HEK293 (cell line): ENCODE measurements at regions not wholly inside any gene's neighbourhood (a gene's known extent, or its start where the extent isn't known, plus 50 kb on each side); places are given as distances from the start of the nearest gene placed in this dataset.

Experiments
- CTCF ChIA-PET: fragments of 350-600 bp; formaldehyde crosslinking; extraction: SDS; loops from one replicate; lab custom pipeline; 2021; ENCODE audit warnings: antibody characterized with exemption; lab: Yijun Ruan, JAX
- POLR2A ChIA-PET: fragments of 300-600 bp; formaldehyde crosslinking; extraction: SDS; loops from one replicate; lab custom pipeline; 2020; ENCODE audit warnings: antibody characterized with exemption, inconsistent platforms; lab: Yijun Ruan, JAX
- H3K27ac ChIP-seq: fragments of 200-500 bp; sonication (Bioruptor generic); 2 replicates; pipeline ENCODE4 v1.5.1; 2014; ENCODE audit warnings: low read depth, low read length, control low read depth, inconsistent platforms; ENCODE audit errors: extremely low read depth
- H3K36me3 ChIP-seq, 2 experiments: fragments of 200-500 bp in 1 of 2; sonication (Bioruptor generic) in 1 of 2; 1 replicate in 1 of 2; 2 replicates in 1 of 2; pipeline ENCODE4 v1.5.1; 2014 to 2017; ENCODE audit warnings: inconsistent platforms in 2 of 2, low read length in 2 of 2; ENCODE audit not compliant: control insufficient read depth in 2 of 2, insufficient read depth in 1 of 2
- H3K4me1 ChIP-seq: fragments of 200-500 bp; sonication (Bioruptor generic); 2 replicates; pipeline ENCODE4 v1.5.1; 2014; ENCODE audit warnings: mild to moderate bottlenecking, low read length, inconsistent platforms; ENCODE audit not compliant: control insufficient read depth, insufficient read depth
- H3K4me3 ChIP-seq: 2 replicates; pipeline ENCODE4 v1.5.1; 2011; ENCODE audit warnings: low read depth, mild to moderate bottlenecking, control low read depth, low read length, moderate library complexity
- H3K9me3 ChIP-seq: fragments of 200-500 bp; sonication (Bioruptor generic); 2 replicates; pipeline ENCODE4 v1.5.1; 2014; ENCODE audit warnings: low read depth, low read length, inconsistent platforms; ENCODE audit not compliant: control insufficient read depth, insufficient read depth
- GLIS1 ChIP-seq: fragments of 450-650 bp; formaldehyde crosslinking; IDR thresholded peaks from 2 replicates; pipeline ENCODE4 v1.5.1; 2016; ENCODE audit warnings: missing biosample characterization, missing genetic modification characterization
- IKZF3 ChIP-seq: fragments of 450-650 bp; IDR thresholded peaks from 2 replicates; pipeline ENCODE4 v1.5.0; 2018; ENCODE audit warnings: missing biosample characterization, mild to moderate bottlenecking, missing genetic modification characterization, moderate library complexity
- KLF8 ChIP-seq: fragments of 450-650 bp; formaldehyde crosslinking; IDR thresholded peaks from 2 replicates; pipeline ENCODE4 v1.5.1; 2016; ENCODE audit warnings: missing biosample characterization, missing genetic modification characterization
- REPIN1 ChIP-seq: fragments of 450-650 bp; formaldehyde crosslinking; IDR thresholded peaks from 2 replicates; pipeline ENCODE4 v1.5.1; 2017; ENCODE audit warnings: missing biosample characterization, missing genetic modification characterization, low read depth
- SALL2 ChIP-seq: fragments of 450-650 bp; formaldehyde crosslinking; IDR thresholded peaks from 2 replicates; pipeline ENCODE4 v1.5.0; 2017; ENCODE audit warnings: missing biosample characterization, mild to moderate bottlenecking, missing genetic modification characterization, borderline replicate concordance
- ZFP3 ChIP-seq: fragments of 450-650 bp; formaldehyde crosslinking; IDR thresholded peaks from 2 replicates; pipeline ENCODE4 v1.5.1; 2016; ENCODE audit warnings: low read depth, missing biosample characterization, missing genetic modification characterization
- ZIC2 ChIP-seq: fragments of 450-650 bp; formaldehyde crosslinking; IDR thresholded peaks from 2 replicates; pipeline ENCODE4 v1.5.1; 2016; ENCODE audit warnings: missing biosample characterization, missing genetic modification characterization
- ZNF114 ChIP-seq: fragments of 450-650 bp; formaldehyde crosslinking; IDR thresholded peaks from 2 replicates; pipeline ENCODE4 v1.5.0; 2017; ENCODE audit warnings: missing biosample characterization, missing genetic modification characterization
- ZNF155 ChIP-seq: fragments of 450-650 bp; formaldehyde crosslinking; IDR thresholded peaks from 2 replicates; pipeline ENCODE4 v1.5.1; 2016; ENCODE audit warnings: missing biosample characterization, missing genetic modification characterization
- ZNF169 ChIP-seq: fragments of 450-650 bp; formaldehyde crosslinking; IDR thresholded peaks from 2 replicates; pipeline ENCODE4 v1.5.1; 2016; ENCODE audit warnings: missing biosample characterization, missing genetic modification characterization
- ZNF266 ChIP-seq: fragments of 450-650 bp; formaldehyde crosslinking; IDR thresholded peaks from 2 replicates; pipeline ENCODE4 v1.5.1; 2016; ENCODE audit warnings: missing biosample characterization, missing genetic modification characterization, low read depth
- ZNF366 ChIP-seq: fragments of 450-650 bp; formaldehyde crosslinking; conservative IDR thresholded peaks from 2 replicates; pipeline ENCODE4 v1.5.1; 2016; ENCODE audit warnings: missing biosample characterization, missing genetic modification characterization
- ZNF391 ChIP-seq: fragments of 450-650 bp; formaldehyde crosslinking; IDR thresholded peaks from 2 replicates; pipeline ENCODE4 v1.5.1; 2016; ENCODE audit warnings: low read depth, missing biosample characterization, missing genetic modification characterization, borderline replicate concordance
- ZNF416 ChIP-seq: fragments of 450-650 bp; formaldehyde crosslinking; IDR thresholded peaks from 2 replicates; pipeline ENCODE4 v1.5.1; 2016; ENCODE audit warnings: missing biosample characterization, missing genetic modification characterization
- ZNF433 ChIP-seq: fragments of 450-650 bp; formaldehyde crosslinking; IDR thresholded peaks from 2 replicates; pipeline ENCODE4 v1.5.1; 2016; ENCODE audit warnings: missing biosample characterization, missing genetic modification characterization, low read depth
- ZNF76 ChIP-seq: fragments of 450-650 bp; formaldehyde crosslinking; IDR thresholded peaks from 2 replicates; pipeline ENCODE4; 2016; ENCODE audit warnings: low read depth, missing biosample characterization, missing genetic modification characterization, borderline replicate concordance
- ZNF768 ChIP-seq: fragments of 450-650 bp; formaldehyde crosslinking; IDR thresholded peaks from 2 replicates; pipeline ENCODE4 v1.5.1; 2018; ENCODE audit warnings: missing biosample characterization, mild to moderate bottlenecking, missing genetic modification characterization
- ZNF785 ChIP-seq: fragments of 450-650 bp; formaldehyde crosslinking; IDR thresholded peaks from 2 replicates; pipeline ENCODE4 v1.5.1; 2016; ENCODE audit warnings: missing biosample characterization, missing genetic modification characterization
- TF ChIP-seq, protein P1 (sequence below): fragments of 450-650 bp; formaldehyde crosslinking; IDR thresholded peaks from 2 replicates; pipeline ENCODE4 v1.5.1; 2016; ENCODE audit warnings: missing biosample characterization, missing genetic modification characterization, low read depth
- TF ChIP-seq, protein P2 (sequence below): fragments of 450-650 bp; formaldehyde crosslinking; IDR thresholded peaks from 2 replicates; pipeline ENCODE4 v1.5.1; 2016; ENCODE audit warnings: missing biosample characterization, missing genetic modification characterization
- TF ChIP-seq, protein P3 (sequence below): sonication (generic); formaldehyde crosslinking; IDR thresholded peaks from 2 replicates; pipeline ENCODE4 v1.8.1; 2022; ENCODE audit warnings: mild to moderate bottlenecking, moderate library complexity, missing genetic modification reagents
- TF ChIP-seq, protein P4 (sequence below): fragments of 450-650 bp; formaldehyde crosslinking; conservative IDR thresholded peaks from 2 replicates; pipeline ENCODE4 v1.5.1; 2016; ENCODE audit warnings: low read depth, missing biosample characterization, missing genetic modification characterization

DNA sequence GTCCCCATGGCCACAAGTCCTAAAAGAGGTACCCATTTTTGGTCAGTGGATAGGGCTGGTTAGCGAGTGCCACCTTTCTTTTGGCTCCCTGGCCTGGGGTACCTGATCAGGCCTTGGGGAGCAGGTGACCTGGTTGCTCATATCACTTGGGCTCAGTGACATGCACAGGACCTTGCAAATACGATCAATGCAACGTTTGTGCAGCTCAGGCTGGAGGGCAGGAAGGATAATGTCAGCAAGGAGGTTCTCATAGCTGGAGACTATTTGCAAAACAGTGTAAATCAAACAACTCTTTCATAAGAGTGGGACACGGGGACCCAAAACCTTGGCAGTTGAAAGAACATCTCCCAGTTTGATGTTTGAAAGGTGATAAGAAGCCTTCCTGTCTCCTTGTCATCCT is 127.4 kb upstream of the CADM1 start (continued):
- TF ChIP-seq, protein P1, sequence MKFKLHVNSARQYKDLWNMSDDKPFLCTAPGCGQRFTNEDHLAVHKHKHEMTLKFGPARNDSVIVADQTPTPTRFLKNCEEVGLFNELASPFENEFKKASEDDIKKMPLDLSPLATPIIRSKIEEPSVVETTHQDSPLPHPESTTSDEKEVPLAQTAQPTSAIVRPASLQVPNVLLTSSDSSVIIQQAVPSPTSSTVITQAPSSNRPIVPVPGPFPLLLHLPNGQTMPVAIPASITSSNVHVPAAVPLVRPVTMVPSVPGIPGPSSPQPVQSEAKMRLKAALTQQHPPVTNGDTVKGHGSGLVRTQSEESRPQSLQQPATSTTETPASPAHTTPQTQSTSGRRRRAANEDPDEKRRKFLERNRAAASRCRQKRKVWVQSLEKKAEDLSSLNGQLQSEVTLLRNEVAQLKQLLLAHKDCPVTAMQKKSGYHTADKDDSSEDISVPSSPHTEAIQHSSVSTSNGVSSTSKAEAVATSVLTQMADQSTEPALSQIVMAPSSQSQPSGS (tag by site-specific recombination) = no peak
- no peak for TF ChIP-seq ZNF155 (tag by site-specific recombination)

DNA sequence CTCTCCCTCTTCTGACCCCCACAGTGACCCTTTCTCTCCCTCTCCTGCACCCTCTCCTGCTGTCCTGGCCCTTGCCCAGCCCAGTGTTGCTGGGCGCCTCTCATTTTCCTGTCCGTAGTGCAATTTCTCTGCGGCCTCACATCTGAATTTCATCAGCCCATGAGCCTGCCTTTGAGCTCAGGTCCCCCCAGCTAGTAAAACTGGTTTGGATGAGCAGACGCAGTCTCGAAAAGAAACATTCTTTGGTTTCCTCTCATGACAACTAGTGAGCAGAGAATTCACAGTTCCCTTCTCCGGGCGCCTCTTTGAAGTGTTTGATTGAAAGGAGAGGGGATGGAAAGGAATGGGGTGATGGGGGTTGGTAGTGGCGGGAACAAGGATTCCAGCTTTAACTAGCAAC is 126.0 kb upstream of the CADM1 start:
- Histone ChIP-seq H3K36me3 (no peaks in the 10 kb centered on the region), H3K4me3 (no peak overlapping the region), H3K4me1 (no peaks in the 10 kb centered on the region; the same call in 1 of the 2 replicates), H3K27ac (no peak overlapping the region), H3K9me3 (no peaks in the 10 kb centered on the region)
- POLR2A ChIA-PET = interaction anchor here (1.6 kb wide), 1 partner anchor 126 kb away, joined by 3 read pairs; the partner anchor contains the start of gene CADM1
- CTCF ChIA-PET = interaction anchor here (0.8 kb wide), 1 partner anchor 28 kb away, joined by 3 read pairs; no protein-coding TSS in a partner anchor
- TF ChIP-seq ZIC2 (tag by site-specific recombination) (no peak), ZNF416 (tag by site-specific recombination) (no peak), ZNF366 (no peak), ZNF391 (tag by site-specific recombination) (no peak), KLF8 (tag by site-specific recombination) (no peak), SALL2 (no peak), REPIN1 (no peak), ZFP3 (tag by site-specific recombination) (no peak), ZNF768 (tag by site-specific recombination) (no peak), ZNF76 (tag by site-specific recombination) (no peak), ZNF266 (tag by site-specific recombination) (no peak), GLIS1 (no peak), ZNF785 (tag by site-specific recombination) (no peak), ZNF433 (tag by site-specific recombination) (no peak), ZNF114 (tag by site-specific recombination) (no peak), IKZF3 (no peak), ZNF169 (tag by site-specific recombination) (no peak)
- TF ChIP-seq, protein P2, sequence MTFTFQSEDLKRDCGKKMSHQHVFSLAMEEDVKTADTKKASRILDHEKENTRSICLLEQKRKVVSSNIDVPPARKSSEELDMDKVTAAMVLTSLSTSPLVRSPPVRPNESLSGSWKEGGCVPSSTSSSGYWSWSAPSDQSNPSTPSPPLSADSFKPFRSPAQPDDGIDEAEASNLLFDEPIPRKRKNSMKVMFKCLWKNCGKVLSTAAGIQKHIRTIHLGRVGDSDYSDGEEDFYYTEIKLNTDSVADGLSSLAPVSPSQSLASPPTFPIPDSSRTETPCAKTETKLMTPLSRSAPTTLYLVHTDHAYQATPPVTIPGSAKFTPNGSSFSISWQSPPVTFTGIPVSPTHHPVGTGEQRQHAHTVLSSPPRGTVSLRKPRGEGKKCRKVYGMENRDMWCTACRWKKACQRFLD = no peak
- TF ChIP-seq, protein P3, sequence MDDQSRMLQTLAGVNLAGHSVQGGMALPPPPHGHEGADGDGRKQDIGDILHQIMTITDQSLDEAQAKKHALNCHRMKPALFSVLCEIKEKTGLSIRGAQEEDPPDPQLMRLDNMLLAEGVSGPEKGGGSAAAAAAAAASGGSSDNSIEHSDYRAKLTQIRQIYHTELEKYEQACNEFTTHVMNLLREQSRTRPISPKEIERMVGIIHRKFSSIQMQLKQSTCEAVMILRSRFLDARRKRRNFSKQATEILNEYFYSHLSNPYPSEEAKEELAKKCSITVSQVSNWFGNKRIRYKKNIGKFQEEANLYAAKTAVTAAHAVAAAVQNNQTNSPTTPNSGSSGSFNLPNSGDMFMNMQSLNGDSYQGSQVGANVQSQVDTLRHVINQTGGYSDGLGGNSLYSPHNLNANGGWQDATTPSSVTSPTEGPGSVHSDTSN (CRISPR knock-in tag) = no peak
- TF ChIP-seq, protein P4, sequence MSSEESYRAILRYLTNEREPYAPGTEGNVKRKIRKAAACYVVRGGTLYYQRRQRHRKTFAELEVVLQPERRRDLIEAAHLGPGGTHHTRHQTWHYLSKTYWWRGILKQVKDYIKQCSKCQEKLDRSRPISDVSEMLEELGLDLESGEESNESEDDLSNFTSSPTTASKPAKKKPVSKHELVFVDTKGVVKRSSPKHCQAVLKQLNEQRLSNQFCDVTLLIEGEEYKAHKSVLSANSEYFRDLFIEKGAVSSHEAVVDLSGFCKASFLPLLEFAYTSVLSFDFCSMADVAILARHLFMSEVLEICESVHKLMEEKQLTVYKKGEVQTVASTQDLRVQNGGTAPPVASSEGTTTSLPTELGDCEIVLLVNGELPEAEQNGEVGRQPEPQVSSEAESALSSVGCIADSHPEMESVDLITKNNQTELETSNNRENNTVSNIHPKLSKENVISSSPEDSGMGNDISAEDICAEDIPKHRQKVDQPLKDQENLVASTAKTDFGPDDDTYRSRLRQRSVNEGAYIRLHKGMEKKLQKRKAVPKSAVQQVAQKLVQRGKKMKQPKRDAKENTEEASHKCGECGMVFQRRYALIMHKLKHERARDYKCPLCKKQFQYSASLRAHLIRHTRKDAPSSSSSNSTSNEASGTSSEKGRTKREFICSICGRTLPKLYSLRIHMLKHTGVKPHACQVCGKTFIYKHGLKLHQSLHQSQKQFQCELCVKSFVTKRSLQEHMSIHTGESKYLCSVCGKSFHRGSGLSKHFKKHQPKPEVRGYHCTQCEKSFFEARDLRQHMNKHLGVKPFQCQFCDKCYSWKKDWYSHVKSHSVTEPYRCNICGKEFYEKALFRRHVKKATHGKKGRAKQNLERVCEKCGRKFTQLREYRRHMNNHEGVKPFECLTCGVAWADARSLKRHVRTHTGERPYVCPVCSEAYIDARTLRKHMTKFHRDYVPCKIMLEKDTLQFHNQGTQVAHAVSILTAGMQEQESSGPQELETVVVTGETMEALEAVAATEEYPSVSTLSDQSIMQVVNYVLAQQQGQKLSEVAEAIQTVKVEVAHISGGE = no peak
- TF ChIP-seq, all 188 proteins: peak for 0
